ENCODE measurements at regions not wholly inside any gene's neighbourhood (a gene's known extent, or its start where the extent isn't known, plus 50 kb on each side); places are given as distances from the start of the nearest gene placed in this dataset.
A peak's percentile ranks its signal among the peaks of the same experiment; 100 is the strongest.

DNA sequence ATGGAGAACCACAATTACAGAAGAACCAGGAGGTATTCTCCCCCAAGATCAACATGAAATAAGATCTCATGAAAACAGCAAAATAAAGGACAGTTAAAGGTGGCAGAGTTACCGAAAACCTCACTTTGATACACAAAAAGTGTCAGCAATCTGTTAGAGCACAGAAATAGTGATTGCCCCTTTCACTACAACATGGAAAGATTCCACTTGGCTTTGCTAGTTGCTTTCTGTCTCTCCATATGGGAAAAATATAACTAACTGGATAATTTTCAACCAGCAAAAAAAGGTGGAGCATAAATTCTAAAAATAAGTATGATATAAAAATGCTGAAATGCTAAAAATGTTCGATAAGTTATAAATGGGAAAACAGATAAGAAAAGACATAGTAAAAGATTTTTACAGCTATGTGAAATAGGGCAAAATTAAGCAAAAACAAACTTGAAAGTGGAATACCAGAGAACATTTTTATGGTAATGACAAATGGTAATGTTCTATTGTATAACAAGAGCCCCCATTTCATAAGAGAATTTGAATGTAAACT lies 90.2 kb downstream of the GPR85 start:
- H2AFZ ChIP-seq (replicated peaks) = no peak overlapping the region
- H3K27me3 Mint-ChIP-seq (ENCODE audit: insufficient read depth, low read depth) = no peaks in the 10 kb centered on the region

DNA sequence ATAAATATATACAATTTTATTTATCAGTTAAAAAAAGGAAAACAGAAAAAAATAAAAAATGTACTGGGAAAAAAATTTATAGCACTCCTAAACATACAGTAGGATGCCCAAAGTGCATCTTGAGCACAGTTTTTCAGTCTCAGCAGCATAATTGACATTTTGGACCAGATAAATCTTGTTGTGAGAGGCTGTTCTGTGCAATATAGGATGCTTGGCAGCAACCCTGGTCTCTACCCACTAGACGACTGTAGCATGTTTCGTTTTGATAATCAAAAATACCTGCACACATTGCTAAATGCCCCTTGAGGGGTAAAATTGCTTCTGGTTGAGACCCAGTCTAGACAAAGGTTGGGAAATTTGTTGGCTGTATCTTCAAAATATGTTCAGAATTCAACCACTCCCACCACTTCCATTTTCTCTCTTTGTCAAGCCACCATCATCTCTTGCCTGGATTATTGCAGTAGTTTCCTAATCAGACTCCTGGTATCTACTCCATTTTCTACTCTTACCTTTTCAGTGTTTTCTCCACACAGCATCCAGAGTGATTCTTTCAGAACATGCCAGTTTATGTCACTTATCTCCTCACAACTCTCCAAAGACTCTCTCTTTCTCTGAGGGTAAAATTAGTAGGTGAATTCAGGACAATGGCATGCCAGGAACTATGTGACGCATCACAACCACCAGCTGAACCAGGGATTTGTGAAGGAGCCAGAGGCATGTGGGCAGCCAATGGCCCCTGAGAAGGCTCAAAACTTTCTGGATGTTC lies 91.4 kb downstream of the GPR85 start:
- Mint-ChIP-seq H3K4me1 (peaks cover 3% of the 10 kb centered on the region), H3K9me3 (no peaks in the 10 kb centered on the region), H3K36me3 (peaks cover 3% of the 10 kb centered on the region), H3K27me3 (ENCODE audit: insufficient read depth, low read depth) (no peaks in the 10 kb centered on the region), H3K4me3 (no peak overlapping the region), H3K27ac (no peak overlapping the region)
- Histone ChIP-seq H3K4me2 (no peak overlapping the region), H3K27me3 (no peaks in the 10 kb centered on the region), H3K79me2 (ENCODE audit: low read depth) (no peaks in the 10 kb centered on the region), H3F3A (ENCODE audit: low read depth) (no peaks in the 10 kb centered on the region), H4K20me1 (ENCODE audit: low read depth) (no peaks in the 10 kb centered on the region), H3K36me3 (no peaks in the 10 kb centered on the region), H3K4me3 (no peak overlapping the region), H3K9ac (no peak overlapping the region), H2AFZ (replicated peaks) (peak overlapping the region; percentile 48), H3K4me1 (no peaks in the 10 kb centered on the region), H3K9me3 (ENCODE audit: low read depth) (no peaks in the 10 kb centered on the region), H3K27ac (no peak overlapping the region)
- DNase-seq (ENCODE audit: low spot score) = no peak
- TF ChIP-seq EZH2 (IDR thresholded peaks at IDR 0.05) (no peak), EZH2phosphoT487 (IDR thresholded peaks at IDR 0.05) (no peak)
- TF ChIP-seq, protein P1, sequence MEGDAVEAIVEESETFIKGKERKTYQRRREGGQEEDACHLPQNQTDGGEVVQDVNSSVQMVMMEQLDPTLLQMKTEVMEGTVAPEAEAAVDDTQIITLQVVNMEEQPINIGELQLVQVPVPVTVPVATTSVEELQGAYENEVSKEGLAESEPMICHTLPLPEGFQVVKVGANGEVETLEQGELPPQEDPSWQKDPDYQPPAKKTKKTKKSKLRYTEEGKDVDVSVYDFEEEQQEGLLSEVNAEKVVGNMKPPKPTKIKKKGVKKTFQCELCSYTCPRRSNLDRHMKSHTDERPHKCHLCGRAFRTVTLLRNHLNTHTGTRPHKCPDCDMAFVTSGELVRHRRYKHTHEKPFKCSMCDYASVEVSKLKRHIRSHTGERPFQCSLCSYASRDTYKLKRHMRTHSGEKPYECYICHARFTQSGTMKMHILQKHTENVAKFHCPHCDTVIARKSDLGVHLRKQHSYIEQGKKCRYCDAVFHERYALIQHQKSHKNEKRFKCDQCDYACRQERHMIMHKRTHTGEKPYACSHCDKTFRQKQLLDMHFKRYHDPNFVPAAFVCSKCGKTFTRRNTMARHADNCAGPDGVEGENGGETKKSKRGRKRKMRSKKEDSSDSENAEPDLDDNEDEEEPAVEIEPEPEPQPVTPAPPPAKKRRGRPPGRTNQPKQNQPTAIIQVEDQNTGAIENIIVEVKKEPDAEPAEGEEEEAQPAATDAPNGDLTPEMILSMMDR (IDR thresholded peaks at IDR 0.05) = no peak

More for the DNA sequence above, 90.2 kb downstream of the GPR85 start:
- DNase-seq (ENCODE audit: low spot score) = no peak
- H3K4me3 ChIP-seq = no peak overlapping the region
- H3K27me3 ChIP-seq = no peaks in the 10 kb centered on the region
- no peak overlapping the region for H3K27ac ChIP-seq
- H3K4me1 Mint-ChIP-seq = no peaks in the 10 kb centered on the region
- no peaks in the 10 kb centered on the region for H3F3A ChIP-seq (ENCODE audit: low read depth)
- H3K27ac Mint-ChIP-seq = no peak overlapping the region
- H4K20me1 ChIP-seq (ENCODE audit: low read depth) = no peaks in the 10 kb centered on the region
- H3K4me3 Mint-ChIP-seq = no peak overlapping the region
- H3K36me3 ChIP-seq = no peaks in the 10 kb centered on the region
- no peak for TF ChIP-seq EZH2phosphoT487 (IDR thresholded peaks at IDR 0.05)
- no peak for TF ChIP-seq EZH2 (IDR thresholded peaks at IDR 0.05)
- TF ChIP-seq, protein P1 (IDR thresholded peaks at IDR 0.05) = no peak
- no peak overlapping the region for H3K9ac ChIP-seq
- H3K36me3 Mint-ChIP-seq = peaks cover 3% of the 10 kb centered on the region
- no peaks in the 10 kb centered on the region for H3K4me1 ChIP-seq
- no peak overlapping the region for H3K4me2 ChIP-seq
- no peaks in the 10 kb centered on the region for H3K9me3 Mint-ChIP-seq
- H3K9me3 ChIP-seq (ENCODE audit: low read depth) = no peaks in the 10 kb centered on the region
- H3K79me2 ChIP-seq (ENCODE audit: low read depth) = no peaks in the 10 kb centered on the region

DNA sequence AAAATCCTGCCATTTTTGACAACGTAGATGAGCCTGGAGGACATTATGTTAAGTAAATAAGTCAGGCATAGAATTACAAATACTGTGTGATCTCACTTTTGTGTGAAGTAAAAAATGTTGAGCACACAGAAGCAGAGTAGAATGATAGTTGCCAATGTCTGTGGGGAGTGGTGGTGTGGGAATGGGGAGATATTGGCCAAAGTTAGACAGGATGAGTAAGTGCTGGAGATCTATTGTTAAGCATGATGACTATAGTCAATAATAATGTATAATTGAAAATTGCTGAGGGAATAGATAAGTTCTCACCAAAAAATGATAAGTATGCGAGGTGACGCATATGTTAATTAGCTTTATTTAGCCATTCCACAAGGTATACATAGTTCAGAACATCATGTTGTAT lies 92.0 kb downstream of the GPR85 start:
- no peak for DNase-seq (ENCODE audit: low spot score)
- Histone ChIP-seq H3K4me2 (no peak overlapping the region), H3K4me3 (no peak overlapping the region), H3F3A (ENCODE audit: low read depth) (no peaks in the 10 kb centered on the region), H3K9me3 (ENCODE audit: low read depth) (no peaks in the 10 kb centered on the region), H3K27me3 (no peaks in the 10 kb centered on the region), H2AFZ (replicated peaks) (no peak overlapping the region), H3K4me1 (no peaks in the 10 kb centered on the region), H3K27ac (no peak overlapping the region), H3K9ac (no peak overlapping the region), H4K20me1 (ENCODE audit: low read depth) (no peaks in the 10 kb centered on the region), H3K36me3 (no peaks in the 10 kb centered on the region), H3K79me2 (ENCODE audit: low read depth) (no peaks in the 10 kb centered on the region)
- Mint-ChIP-seq H3K27me3 (ENCODE audit: insufficient read depth, low read depth) (no peaks in the 10 kb centered on the region), H3K27ac (no peak overlapping the region), H3K9me3 (no peaks in the 10 kb centered on the region), H3K36me3 (peaks cover 3% of the 10 kb centered on the region), H3K4me3 (no peak overlapping the region), H3K4me1 (peaks cover 3% of the 10 kb centered on the region)
- TF ChIP-seq EZH2phosphoT487 (IDR thresholded peaks at IDR 0.05) (no peak), EZH2 (IDR thresholded peaks at IDR 0.05) (no peak)
- TF ChIP-seq, protein P1 (IDR thresholded peaks at IDR 0.05) = no peak
